ENCODE measurements at regions not wholly inside any gene's neighbourhood (a gene's known extent, or its start where the extent isn't known, plus 50 kb on each side); places are given as distances from the start of the nearest gene placed in this dataset.

DNA sequence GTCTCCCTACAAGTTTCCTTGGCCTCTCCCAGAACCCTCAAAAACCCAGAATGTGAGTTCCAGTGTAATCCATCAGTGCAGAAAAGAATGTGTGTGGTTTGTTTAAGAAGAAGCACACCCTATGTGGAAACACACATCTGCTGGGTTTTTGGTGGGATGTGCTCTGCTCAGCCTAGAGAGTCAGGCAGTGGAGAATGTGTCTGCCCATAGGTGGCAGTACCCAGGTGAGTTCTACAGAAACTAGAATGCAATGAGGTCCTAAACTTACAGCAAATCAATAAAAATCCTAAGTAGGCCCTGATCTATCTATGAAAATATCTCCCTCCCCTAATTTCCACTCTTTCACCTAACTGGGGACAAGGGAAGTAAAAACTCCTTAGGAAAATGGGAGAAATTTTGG, 437.3 kb downstream of the DHX35 start:
- Histone ChIP-seq H3K27me3 (ENCODE audit: control insufficient read depth in 1 of 2, insufficient read depth in 2 of 2, low read length in 2 of 2) (no peaks in the 10 kb centered on the region), H3K36me3 (ENCODE audit: control insufficient read depth in 2 of 2, insufficient read depth in 2 of 2, low read length in 2 of 2) (no peaks in the 10 kb centered on the region), H3K4me1 (ENCODE audit: control insufficient read depth, insufficient read depth, low read length) (no peaks in the 10 kb centered on the region), H3K27ac (ENCODE audit: low read length) (no peak overlapping the region), H3K9me3 (ENCODE audit: control insufficient read depth in 2 of 2, low read length in 2 of 2) (no peaks in the 10 kb centered on the region), H3K4me3 (ENCODE audit: low read length in 2 of 2) (no peak overlapping the region), H3K9ac (ENCODE audit: low read length in 2 of 2) (no peak overlapping the region)

- H3K27me3 ChIP-seq (ENCODE audit: control insufficient read depth in 1 of 2, insufficient read depth in 2 of 2, low read length in 2 of 2) = no peaks in the 10 kb centered on the region
- no peaks in the 10 kb centered on the region for H3K4me1 ChIP-seq (ENCODE audit: control insufficient read depth, insufficient read depth, low read length)
- H3K36me3 ChIP-seq (ENCODE audit: control insufficient read depth in 2 of 2, insufficient read depth in 2 of 2, low read length in 2 of 2) = no peaks in the 10 kb centered on the region
- H3K4me3 ChIP-seq (ENCODE audit: low read length in 2 of 2) = no peak overlapping the region
- no peak overlapping the region for H3K9ac ChIP-seq (ENCODE audit: low read length in 2 of 2)
- no peaks in the 10 kb centered on the region for H3K9me3 ChIP-seq (ENCODE audit: control insufficient read depth in 2 of 2, low read length in 2 of 2)
- no peak overlapping the region for H3K27ac ChIP-seq (ENCODE audit: low read length)
Measured at GRCh38 chr20:39398656-39399055, 436.5 kb downstream of the DHX35 start.

- Histone ChIP-seq H3K4me3 (ENCODE audit: low read length in 2 of 2) (no peak overlapping the region), H3K27me3 (ENCODE audit: control insufficient read depth in 1 of 2, insufficient read depth in 2 of 2, low read length in 2 of 2) (no peaks in the 10 kb centered on the region), H3K27ac (ENCODE audit: low read length) (no peak overlapping the region), H3K9me3 (ENCODE audit: control insufficient read depth in 2 of 2, low read length in 2 of 2) (no peaks in the 10 kb centered on the region), H3K4me1 (ENCODE audit: control insufficient read depth, insufficient read depth, low read length) (no peaks in the 10 kb centered on the region), H3K9ac (ENCODE audit: low read length in 2 of 2) (no peak overlapping the region), H3K36me3 (ENCODE audit: control insufficient read depth in 2 of 2, insufficient read depth in 2 of 2, low read length in 2 of 2) (no peaks in the 10 kb centered on the region)
Measured at GRCh38 chr20:39397646-39398045, 435.5 kb downstream of the DHX35 start.

GRCh38 chr20:39395478-39396291, 433.5 kb downstream of the DHX35 start:
- H3K36me3 ChIP-seq (ENCODE audit: control insufficient read depth in 2 of 2, insufficient read depth in 2 of 2, low read length in 2 of 2) = no peaks in the 10 kb centered on the region
- no peaks in the 10 kb centered on the region for H3K9me3 ChIP-seq (ENCODE audit: control insufficient read depth in 2 of 2, low read length in 2 of 2)
- H3K27me3 ChIP-seq (ENCODE audit: control insufficient read depth in 1 of 2, insufficient read depth in 2 of 2, low read length in 2 of 2) = no peaks in the 10 kb centered on the region
- no peak overlapping the region for H3K27ac ChIP-seq (ENCODE audit: low read length)
- no peaks in the 10 kb centered on the region for H3K4me1 ChIP-seq (ENCODE audit: control insufficient read depth, insufficient read depth, low read length)
- no peak overlapping the region for H3K4me3 ChIP-seq (ENCODE audit: low read length in 2 of 2)
- no peak overlapping the region for H3K9ac ChIP-seq (ENCODE audit: low read length in 2 of 2)

- Histone ChIP-seq H3K27ac (ENCODE audit: low read length) (no peak overlapping the region), H3K4me3 (ENCODE audit: low read length in 2 of 2) (no peak overlapping the region), H3K27me3 (ENCODE audit: control insufficient read depth in 1 of 2, insufficient read depth in 2 of 2, low read length in 2 of 2) (no peaks in the 10 kb centered on the region), H3K9me3 (ENCODE audit: control insufficient read depth in 2 of 2, low read length in 2 of 2) (no peaks in the 10 kb centered on the region), H3K36me3 (ENCODE audit: control insufficient read depth in 2 of 2, insufficient read depth in 2 of 2, low read length in 2 of 2) (no peaks in the 10 kb centered on the region), H3K9ac (ENCODE audit: low read length in 2 of 2) (no peak overlapping the region), H3K4me1 (ENCODE audit: control insufficient read depth, insufficient read depth, low read length) (no peaks in the 10 kb centered on the region)
Measured at GRCh38 chr20:39394461-39394860, 432.3 kb downstream of the DHX35 start.

DNA sequence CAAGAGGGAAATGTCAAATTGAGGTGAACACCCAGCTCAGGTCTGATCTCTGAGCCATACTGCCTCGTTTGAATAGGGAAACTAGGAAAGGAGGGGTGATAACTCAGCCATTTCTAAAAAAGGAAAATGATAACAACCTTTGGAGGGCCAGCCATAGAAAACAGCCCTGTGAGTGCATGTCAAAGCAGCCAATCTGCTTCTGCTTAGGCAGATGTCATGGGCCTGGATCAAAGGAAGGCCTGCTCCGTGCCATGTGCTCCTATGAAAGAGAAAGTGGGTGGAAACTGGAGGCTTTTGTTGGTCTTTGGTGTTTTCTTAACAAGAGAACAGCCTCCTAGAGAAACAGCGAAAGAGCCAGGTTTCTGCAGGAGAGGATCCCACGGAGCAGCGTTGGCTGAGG, 428.0 kb downstream of the DHX35 start:
- Histone ChIP-seq H3K27me3 (ENCODE audit: control insufficient read depth in 1 of 2, insufficient read depth in 2 of 2, low read length in 2 of 2) (no peaks in the 10 kb centered on the region), H3K9ac (ENCODE audit: low read length in 2 of 2) (no peak overlapping the region), H3K4me1 (ENCODE audit: control insufficient read depth, insufficient read depth, low read length) (no peaks in the 10 kb centered on the region), H3K27ac (ENCODE audit: low read length) (no peak overlapping the region), H3K36me3 (ENCODE audit: control insufficient read depth in 2 of 2, insufficient read depth in 2 of 2, low read length in 2 of 2) (no peaks in the 10 kb centered on the region), H3K4me3 (ENCODE audit: low read length in 2 of 2) (no peak overlapping the region), H3K9me3 (ENCODE audit: control insufficient read depth in 2 of 2, low read length in 2 of 2) (no peaks in the 10 kb centered on the region)

DNA sequence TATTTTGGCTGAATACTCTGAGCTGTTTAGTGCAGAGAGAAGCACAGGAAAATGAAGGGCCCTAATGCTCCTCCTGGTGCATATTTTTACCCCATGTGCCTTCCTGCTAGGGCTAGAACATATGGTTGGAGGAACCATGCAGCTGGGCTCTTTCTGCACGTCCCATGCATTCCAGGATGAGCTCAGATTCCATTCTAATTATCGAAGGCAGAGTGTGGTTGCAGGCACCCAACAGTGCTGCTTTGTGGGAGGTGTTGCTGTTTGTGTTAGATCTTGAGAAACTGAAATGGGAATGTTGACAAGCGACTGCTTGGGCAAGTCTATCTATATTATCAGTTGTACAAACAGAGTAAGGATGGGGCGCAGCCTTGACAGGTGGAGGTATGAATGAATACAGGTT, 419.5 kb downstream of the DHX35 start:
- H3K4me3 ChIP-seq (ENCODE audit: low read length in 2 of 2) = no peak overlapping the region
- H3K4me1 ChIP-seq (ENCODE audit: control insufficient read depth, insufficient read depth, low read length) = peaks cover 5% of the 10 kb centered on the region
- no peak overlapping the region for H3K27ac ChIP-seq (ENCODE audit: low read length)
- H3K9ac ChIP-seq (ENCODE audit: low read length in 2 of 2) = no peak overlapping the region
- no peaks in the 10 kb centered on the region for H3K27me3 ChIP-seq (ENCODE audit: control insufficient read depth in 1 of 2, insufficient read depth in 2 of 2, low read length in 2 of 2)
- no peaks in the 10 kb centered on the region for H3K36me3 ChIP-seq (ENCODE audit: control insufficient read depth in 2 of 2, insufficient read depth in 2 of 2, low read length in 2 of 2)
- H3K9me3 ChIP-seq (ENCODE audit: control insufficient read depth in 2 of 2, low read length in 2 of 2) = no peaks in the 10 kb centered on the region

- H3K4me3 ChIP-seq (ENCODE audit: low read length in 2 of 2) = no peak overlapping the region
- H3K9ac ChIP-seq (ENCODE audit: low read length in 2 of 2) = no peak overlapping the region
- no peaks in the 10 kb centered on the region for H3K9me3 ChIP-seq (ENCODE audit: control insufficient read depth in 2 of 2, low read length in 2 of 2)
- no peaks in the 10 kb centered on the region for H3K27me3 ChIP-seq (ENCODE audit: control insufficient read depth in 1 of 2, insufficient read depth in 2 of 2, low read length in 2 of 2)
- H3K27ac ChIP-seq (ENCODE audit: low read length) = no peak overlapping the region
- H3K36me3 ChIP-seq (ENCODE audit: control insufficient read depth in 2 of 2, insufficient read depth in 2 of 2, low read length in 2 of 2) = no peaks in the 10 kb centered on the region
- H3K4me1 ChIP-seq (ENCODE audit: control insufficient read depth, insufficient read depth, low read length) = peaks cover 5% of the 10 kb centered on the region
Measured at GRCh38 chr20:39378776-39379175, 416.6 kb downstream of the DHX35 start.

GRCh38 chr20:39376788-39377187, 414.6 kb downstream of the DHX35 start:
- Histone ChIP-seq H3K27me3 (ENCODE audit: control insufficient read depth in 1 of 2, insufficient read depth in 2 of 2, low read length in 2 of 2) (no peaks in the 10 kb centered on the region), H3K36me3 (ENCODE audit: control insufficient read depth in 2 of 2, insufficient read depth in 2 of 2, low read length in 2 of 2) (no peaks in the 10 kb centered on the region), H3K27ac (ENCODE audit: low read length) (no peak overlapping the region), H3K4me3 (ENCODE audit: low read length in 2 of 2) (no peak overlapping the region), H3K9me3 (ENCODE audit: control insufficient read depth in 2 of 2, low read length in 2 of 2) (no peaks in the 10 kb centered on the region), H3K4me1 (ENCODE audit: control insufficient read depth, insufficient read depth, low read length) (peaks cover 5% of the 10 kb centered on the region), H3K9ac (ENCODE audit: low read length in 2 of 2) (no peak overlapping the region)

DNA sequence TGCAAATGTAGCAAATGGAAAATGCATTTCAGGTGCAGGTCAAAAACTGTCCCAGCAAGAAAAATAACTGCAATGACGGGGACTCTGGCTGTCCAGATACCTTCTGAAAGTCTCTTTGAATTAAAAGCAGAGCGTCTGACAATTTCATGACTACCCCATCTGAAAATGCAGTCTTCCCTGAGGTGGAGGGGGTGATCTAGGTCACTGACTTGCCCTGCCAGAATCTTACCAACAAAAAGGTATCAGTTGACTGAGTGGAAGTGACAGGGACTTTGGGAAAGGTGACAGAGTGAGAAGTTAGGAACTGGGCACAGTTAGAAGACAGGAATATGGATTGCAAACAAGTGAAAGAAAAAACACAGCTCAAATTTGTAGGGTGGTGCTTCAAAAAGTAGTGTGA, 402.2 kb downstream of the DHX35 start:
- Histone ChIP-seq H3K9ac (ENCODE audit: low read length in 2 of 2) (no peak overlapping the region), H3K27ac (ENCODE audit: low read length) (no peak overlapping the region), H3K4me1 (ENCODE audit: control insufficient read depth, insufficient read depth, low read length) (no peaks in the 10 kb centered on the region), H3K9me3 (ENCODE audit: control insufficient read depth in 2 of 2, low read length in 2 of 2) (no peaks in the 10 kb centered on the region), H3K4me3 (ENCODE audit: low read length in 2 of 2) (no peak overlapping the region), H3K27me3 (ENCODE audit: control insufficient read depth in 1 of 2, insufficient read depth in 2 of 2, low read length in 2 of 2) (no peaks in the 10 kb centered on the region), H3K36me3 (ENCODE audit: control insufficient read depth in 2 of 2, insufficient read depth in 2 of 2, low read length in 2 of 2) (no peaks in the 10 kb centered on the region)

DNA sequence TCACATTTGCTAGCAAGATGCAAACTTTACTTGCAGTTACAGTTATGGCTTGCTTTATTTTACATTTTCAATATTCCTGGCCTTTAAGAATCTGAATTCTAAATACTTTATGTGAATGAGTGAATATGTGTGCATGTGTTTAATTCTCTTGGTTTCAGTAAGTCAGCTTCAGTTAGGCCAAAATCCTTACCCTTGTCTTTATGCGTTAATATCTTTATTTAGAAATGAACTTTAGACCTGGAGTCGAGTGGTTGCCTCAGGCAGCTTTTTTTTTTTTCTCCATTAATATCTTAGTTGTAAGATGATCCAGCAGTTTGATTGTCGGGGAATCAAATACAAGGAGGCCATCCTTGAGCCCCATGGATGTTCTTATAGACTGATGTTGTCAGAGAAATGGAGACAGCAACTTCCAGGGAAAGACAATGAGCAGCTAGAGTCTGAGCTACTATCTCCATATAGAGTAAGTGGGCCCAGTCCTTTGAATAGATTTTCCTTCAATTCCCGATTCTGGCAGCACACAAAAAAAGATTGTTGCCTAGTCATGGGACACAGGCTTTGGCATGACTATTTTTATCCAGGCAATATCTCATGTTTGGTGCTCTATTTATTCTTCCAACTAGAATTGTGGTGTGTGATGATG, 398.0 kb downstream of the DHX35 start:
- no peaks in the 10 kb centered on the region for H3K36me3 ChIP-seq (ENCODE audit: control insufficient read depth in 2 of 2, insufficient read depth in 2 of 2, low read length in 2 of 2)
- H3K9ac ChIP-seq (ENCODE audit: low read length in 2 of 2) = no peak overlapping the region
- no peaks in the 10 kb centered on the region for H3K9me3 ChIP-seq (ENCODE audit: control insufficient read depth in 2 of 2, low read length in 2 of 2)
- H3K4me1 ChIP-seq (ENCODE audit: control insufficient read depth, insufficient read depth, low read length) = no peaks in the 10 kb centered on the region
- no peaks in the 10 kb centered on the region for H3K27me3 ChIP-seq (ENCODE audit: control insufficient read depth in 1 of 2, insufficient read depth in 2 of 2, low read length in 2 of 2)
- H3K4me3 ChIP-seq (ENCODE audit: low read length in 2 of 2) = no peak overlapping the region
- no peak overlapping the region for H3K27ac ChIP-seq (ENCODE audit: low read length)
